Amniotic stem cell (primary cell): ENCODE measurements at regions not wholly inside any gene's neighbourhood (a gene's known extent, or its start where the extent isn't known, plus 50 kb on each side); places are given as distances from the start of the nearest gene placed in this dataset.

Source experiments
- DNase-seq: peaks from one replicate; lab custom pipeline; 2025; lab: John Stamatoyannopoulos, UW

DNA sequence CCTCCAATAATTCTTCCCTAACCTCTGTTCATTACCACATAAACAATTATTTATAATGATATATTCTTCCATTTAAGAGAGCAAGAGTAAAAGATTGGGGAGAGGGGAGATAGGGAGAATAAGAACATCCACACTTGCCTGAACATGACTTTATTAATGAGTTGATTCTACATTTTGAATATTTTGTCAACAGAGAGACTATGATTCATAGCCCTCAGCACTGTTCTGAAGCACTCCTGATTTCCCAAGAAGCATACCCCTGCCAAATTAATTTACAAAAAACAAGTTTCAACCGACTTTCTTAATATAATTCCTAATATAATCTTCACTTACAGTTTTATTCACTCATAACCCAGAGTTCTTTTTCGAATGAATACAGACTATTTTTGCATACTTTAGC lies 828.8 kb downstream of the ROBO2 start:
- no peak for DNase-seq

DNA sequence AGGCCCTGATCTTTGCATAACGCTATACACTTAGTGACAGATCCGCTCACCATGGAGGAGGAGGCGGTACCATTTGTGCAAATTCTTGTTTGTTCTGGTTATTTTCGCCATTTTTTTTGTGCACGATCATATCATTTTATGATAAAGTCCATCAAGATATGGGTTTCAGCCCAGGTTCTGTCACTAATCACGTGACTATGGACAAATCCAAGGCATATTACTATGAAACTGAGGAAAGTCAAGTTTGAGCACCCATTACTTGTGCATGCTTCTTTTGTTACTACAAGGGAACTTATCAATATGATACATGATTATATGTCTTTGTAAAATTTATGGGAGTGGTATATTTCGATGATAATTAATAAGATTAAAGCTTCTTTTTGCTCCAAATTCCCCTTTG lies 829.5 kb downstream of the ROBO2 start:
- DNase-seq = no peak

- DNase-seq = no peak
Observed at GRCh38 chr3:77871436-77871835, 831.5 kb downstream of the ROBO2 start.

DNA sequence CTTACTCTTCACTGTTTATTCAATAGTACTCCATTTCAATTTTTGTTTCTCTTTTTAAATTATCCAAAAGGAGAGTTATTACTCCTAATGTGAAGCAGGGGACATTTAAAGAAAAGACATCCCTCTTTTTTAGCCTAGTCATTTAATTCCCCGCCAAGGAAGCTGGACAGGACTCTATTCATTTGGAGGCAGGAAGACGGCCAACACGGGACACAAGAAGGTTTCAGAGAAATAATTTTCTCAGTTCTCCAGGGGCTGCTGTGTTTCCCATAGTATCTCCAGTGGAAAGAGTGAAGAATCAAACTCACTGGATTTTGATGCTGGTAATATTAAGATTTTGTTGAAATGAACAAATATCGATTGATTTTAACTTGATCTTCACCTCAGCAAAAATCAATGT lies 833.7 kb downstream of the ROBO2 start:
- no peak for DNase-seq

DNA sequence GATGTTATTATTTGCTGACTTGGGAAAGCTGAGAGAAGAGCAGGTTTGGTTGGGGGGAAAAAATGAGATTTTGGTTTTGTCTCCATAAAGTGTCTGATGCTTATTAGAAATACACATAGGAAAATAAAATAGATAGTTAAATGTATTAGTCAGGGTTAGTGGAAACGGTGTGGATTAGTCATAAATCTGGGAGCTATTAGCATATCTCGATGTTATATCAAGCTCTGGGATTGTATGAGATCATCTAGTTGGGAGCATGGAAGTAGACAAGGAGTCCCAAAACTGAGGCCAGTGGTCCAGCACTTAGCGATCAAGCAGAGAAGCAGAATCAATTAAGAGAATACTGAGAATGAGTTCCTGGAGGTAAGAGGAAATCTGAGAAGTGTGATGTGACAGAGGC lies 845.5 kb downstream of the ROBO2 start:
- DNase-seq = no peak

DNA sequence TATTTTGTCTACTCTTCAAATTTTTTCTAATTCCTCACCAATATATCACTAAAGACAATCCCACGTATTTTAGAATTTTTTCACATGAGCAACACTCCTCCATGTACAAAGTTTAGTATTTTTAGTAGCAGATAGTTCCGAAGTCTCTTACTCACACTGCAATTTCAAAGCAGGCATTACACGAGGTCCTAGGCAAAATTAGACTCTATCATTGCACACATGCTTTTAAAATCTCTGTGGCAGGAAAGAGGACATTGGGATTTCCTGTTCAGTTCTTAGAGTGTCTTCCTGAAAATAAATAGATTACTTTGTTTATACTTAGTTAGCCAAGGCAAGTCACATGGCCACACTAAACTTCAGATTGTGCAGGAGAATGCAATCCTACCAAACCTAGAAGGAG lies 847.7 kb downstream of the ROBO2 start:
- peak; percentile 16 for DNase-seq

- no peak for DNase-seq
Observed at GRCh38 chr3:77889616-77890015, 849.7 kb downstream of the ROBO2 start.

DNA sequence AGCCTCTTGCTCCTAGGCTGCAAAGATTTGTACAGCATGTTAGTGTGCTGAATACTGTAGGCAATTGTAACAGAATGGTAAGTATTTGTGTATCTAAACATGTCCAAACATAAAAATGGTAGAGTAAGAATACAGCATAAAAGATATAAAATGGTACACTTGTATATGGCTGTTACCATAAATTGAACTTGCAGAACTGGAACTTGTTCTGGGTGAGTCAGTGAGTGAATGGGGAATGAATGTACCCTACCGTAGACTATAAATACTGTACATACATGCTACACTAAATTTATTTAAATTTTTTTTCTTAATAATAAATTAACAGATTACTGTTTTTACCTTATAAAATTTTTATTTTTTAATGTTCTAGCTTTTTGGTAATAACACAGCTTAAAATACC lies 858.7 kb downstream of the ROBO2 start:
- no peak for DNase-seq

DNA sequence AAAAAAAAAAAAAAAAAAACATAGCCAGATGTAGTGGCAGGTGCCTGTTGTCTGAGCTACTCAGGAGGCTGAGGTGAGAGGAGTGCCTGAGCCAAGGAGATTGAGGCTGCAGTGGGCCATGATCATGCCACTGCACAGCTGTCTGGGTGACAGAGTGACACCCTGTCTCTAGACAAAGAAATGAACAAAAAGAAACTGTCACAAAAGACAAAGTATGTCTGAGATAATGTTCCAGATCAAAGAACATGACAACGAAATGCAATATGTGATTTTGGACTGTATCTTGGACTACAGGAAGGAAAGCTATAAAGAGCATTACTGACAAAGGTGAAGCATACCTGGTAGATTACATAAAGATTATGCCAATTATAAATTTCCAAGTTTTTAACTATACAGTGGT lies 862.8 kb downstream of the ROBO2 start:
- DNase-seq = no peak

DNA sequence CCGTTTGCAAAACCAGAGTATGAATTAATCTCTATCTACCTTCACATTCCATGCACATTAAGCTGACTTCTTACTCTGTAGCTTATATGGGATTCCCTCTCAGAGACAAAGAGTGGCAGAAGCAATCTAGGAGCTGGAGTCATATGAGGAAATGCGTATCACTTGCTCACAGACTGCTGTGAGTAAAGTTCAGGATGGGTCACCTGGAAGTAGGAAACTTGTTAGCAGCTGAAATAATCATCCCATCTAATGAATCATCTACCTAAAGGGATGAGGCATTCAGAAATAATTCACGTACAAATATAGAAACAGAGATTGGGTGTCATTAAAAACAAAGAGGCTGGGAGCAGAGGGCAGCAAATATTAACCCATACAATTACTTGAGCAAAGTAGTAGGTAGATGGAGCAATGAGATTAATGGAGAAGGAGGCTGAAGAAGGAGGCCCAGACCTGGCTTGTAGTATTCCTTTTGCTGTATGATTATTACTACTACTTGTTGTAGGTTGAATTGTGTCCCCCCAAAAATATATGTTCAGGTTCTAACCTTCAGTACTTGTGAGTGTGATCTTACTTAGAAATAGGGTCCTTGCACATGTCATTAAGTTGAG lies 866.3 kb downstream of the ROBO2 start:
- no peak for DNase-seq

DNA sequence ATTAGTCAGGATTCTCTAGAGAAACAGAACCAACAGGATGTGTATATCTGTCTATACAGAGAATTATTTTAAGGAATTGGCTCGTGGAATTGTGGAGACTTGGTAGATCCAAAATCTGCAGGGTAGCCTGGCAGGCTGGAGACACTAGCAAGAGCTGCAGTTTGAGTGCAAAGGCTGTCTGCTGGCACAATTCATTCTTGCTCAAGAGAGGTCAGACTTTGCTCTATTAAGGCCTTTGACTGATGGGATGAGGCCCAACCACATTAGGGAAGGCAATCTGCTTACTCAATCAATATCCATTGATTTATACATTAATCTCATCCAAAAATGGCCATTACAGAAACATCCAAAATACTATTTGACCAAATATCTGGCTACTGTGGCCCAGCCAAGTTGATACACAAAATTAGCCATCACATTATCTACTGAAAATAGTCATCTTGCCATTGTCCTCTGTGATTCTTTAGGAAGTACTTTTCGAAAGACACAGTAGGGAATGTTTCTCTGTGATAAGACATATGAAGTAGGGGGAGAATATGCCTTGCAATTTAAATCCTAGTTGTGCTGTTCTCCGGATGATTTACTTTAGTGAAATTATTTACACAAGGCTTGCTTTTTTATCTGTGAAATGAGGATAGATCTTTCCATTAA lies 873.8 kb downstream of the ROBO2 start:
- DNase-seq = no peak

DNA sequence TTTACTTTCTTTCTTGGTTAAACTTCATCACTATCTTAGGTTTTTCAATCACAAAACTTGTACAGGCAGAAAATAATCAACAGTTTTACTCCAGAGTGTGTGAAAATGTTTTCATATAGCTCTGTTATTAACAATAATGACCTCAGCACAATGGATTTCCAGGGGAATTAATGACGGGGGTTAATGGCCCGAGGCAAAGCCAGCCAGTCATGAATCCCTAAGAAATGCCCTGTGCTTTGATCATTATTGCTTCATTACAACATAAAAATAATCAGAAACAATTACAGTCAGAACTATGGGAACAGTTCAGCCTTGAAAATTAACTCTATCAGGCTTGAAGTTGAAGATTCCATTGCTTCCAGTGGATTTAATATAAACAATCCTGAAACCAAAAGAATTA lies 875.4 kb downstream of the ROBO2 start:
- DNase-seq = no peak

GRCh38 chr3:77917225-77917624 lies 877.3 kb downstream of the ROBO2 start:
- DNase-seq = no peak

- no peak for DNase-seq
Observed at GRCh38 chr3:77919244-77919643, 879.3 kb downstream of the ROBO2 start.

DNA sequence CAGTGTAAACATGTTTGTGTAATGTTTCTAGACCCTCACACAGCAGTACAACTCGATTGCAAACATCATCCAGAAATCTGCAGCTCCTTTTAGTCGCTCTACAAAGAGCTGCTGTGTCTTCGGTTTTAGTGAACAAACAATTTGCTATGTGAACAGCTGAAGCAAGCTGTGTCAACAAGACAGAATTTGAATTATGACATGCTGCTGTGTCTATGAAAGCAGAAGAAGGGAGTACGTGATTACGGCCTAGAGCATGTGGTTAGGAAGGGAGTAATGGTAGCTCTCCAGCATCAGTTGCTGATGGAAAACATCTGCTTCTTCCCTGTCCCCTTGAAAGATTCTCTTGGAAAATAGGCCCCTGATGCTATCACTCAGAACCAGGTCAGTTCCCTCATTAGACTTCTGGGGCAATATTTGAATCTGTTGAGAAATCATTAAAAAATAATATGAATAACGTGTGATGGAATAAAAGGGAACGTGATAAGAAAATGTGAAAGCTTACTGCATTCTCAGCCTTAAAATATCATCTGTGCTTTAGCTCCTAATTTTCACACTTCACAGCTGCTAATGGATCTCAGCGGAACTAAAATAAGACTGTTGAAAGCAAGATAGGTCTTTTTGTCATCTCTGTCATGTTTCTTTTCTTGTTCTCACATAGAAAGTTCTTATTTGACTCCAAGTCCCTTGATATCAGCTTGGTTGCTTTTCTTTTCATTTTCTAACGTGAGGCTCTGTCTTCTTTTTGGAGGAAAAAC lies 891.5 kb downstream of the ROBO2 start:
- DNase-seq = no peak

DNA sequence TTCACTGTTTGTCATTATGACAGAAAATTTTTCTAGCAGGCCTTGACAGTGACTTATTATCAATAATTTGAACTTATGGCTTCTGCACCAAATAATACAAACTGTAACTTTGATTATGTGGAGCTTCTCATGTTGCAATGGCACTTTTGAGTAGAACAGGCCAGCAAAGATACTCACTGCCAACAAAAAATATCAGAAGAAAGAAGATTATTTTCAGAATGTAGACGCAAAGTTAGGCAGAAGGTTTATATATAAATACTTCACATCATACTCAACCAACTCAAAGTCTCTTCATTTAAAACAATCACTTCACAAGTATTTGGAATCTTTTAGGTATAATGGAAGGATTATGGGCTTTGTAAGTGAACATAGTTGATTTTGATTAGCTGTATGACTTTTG lies 893.0 kb downstream of the ROBO2 start:
- no peak for DNase-seq

- no peak for DNase-seq
Observed at GRCh38 chr3:77933926-77934325, 894.0 kb downstream of the ROBO2 start.

DNA sequence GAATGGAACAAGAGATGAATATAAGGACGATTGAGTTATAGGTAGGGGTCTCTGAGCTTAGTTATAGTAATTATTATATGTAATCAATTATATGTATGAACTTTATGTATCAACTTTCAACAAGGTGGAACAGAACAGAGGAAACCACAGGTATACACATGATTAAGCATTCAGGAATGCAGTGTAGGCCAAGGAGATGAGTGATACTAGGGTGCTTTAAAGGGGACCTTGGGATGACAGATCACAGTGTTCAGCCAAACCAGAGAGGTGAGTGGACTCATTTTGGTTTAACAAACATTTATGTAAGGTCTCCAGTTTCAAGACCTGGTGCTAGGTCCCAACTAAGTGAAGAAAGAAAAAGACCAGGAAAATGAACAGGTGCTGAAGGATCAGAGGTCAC lies 895.5 kb downstream of the ROBO2 start:
- DNase-seq = no peak

- no peak for DNase-seq
Observed at GRCh38 chr3:77939726-77940125, 899.8 kb downstream of the ROBO2 start.

GRCh38 chr3:77943598-77943997 lies 903.7 kb downstream of the ROBO2 start:
- no peak for DNase-seq

GRCh38 chr3:77945320-77945719 lies 905.4 kb downstream of the ROBO2 start:
- DNase-seq = no peak

DNA sequence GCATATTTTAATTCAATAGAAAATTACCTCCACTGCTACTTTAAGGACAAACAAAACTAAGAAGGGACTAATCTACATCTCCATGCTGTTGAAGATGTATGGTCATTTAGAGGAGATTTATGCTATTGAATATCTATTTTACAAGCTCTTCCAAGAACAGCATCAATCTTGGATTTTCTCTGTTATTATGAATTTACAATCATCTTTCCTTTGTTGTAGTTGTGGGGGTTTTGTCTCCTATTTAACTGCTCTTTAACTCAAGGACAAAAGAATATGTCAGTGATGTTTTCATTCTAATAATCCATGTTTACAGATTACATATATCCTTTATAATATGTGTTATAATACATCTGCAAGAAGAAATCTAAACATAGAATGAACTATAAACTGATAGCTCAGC lies 907.8 kb downstream of the ROBO2 start:
- DNase-seq = no peak

GRCh38 chr3:77967621-77968020 lies 927.7 kb downstream of the ROBO2 start:
- no peak for DNase-seq

GRCh38 chr3:77976079-77976478 lies 936.2 kb downstream of the ROBO2 start:
- no peak for DNase-seq
